ENCODE measurements at regions not wholly inside any gene's neighbourhood (a gene's known extent, or its start where the extent isn't known, plus 50 kb on each side); places are given as distances from the start of the nearest gene placed in this dataset.

- Histone ChIP-seq H3K27ac (ENCODE audit: low read depth in 1 of 2, low read length in 1 of 2) (no peak overlapping the region), H3K36me3 (ENCODE audit: control insufficient read depth in 4 of 4, insufficient read depth in 4 of 4, low read length in 4 of 4) (no peaks in the 10 kb centered on the region), H3K4me3 (no peak overlapping the region), H3K4me1 (ENCODE audit: control insufficient read depth in 5 of 5, insufficient read depth in 5 of 5, low read length in 5 of 5) (no peaks in the 10 kb centered on the region), H3K9ac (ENCODE audit: insufficient read depth in 1 of 2, low read length in 2 of 2) (no peak overlapping the region), H3K9me3 (ENCODE audit: control insufficient read depth in 4 of 4, insufficient read depth in 3 of 4, low read length in 3 of 4) (no peaks in the 10 kb centered on the region), H3K27me3 (ENCODE audit: control insufficient read depth in 3 of 3, insufficient read depth in 3 of 3, low read length in 2 of 3) (no peaks in the 10 kb centered on the region)
- 41 to 60% methylated on average over 3 of the region's 3 CpGs for WGBS, 2 donors
- no peak for TF ChIP-seq CTCF (IDR thresholded peaks at IDR 0.05; ENCODE audit: control extremely low read depth, extremely low read depth)
- no peak for DNase-seq
- no peak for ATAC-seq (ENCODE audit: insufficient read depth, low FRiP score)
Observed at GRCh38 chr14:28321475-28322244, 444.9 kb upstream of the FOXG1 start.

GRCh38 chr14:28323366-28323765 lies 443.2 kb upstream of the FOXG1 start:
- no peak for TF ChIP-seq CTCF (IDR thresholded peaks at IDR 0.05; ENCODE audit: control extremely low read depth, extremely low read depth)
- ATAC-seq (ENCODE audit: insufficient read depth, low FRiP score) = no peak
- DNase-seq = no peak

GRCh38 chr14:28323951-28324741 lies 442.4 kb upstream of the FOXG1 start:
- no peaks in the 10 kb centered on the region for H3K9me3 ChIP-seq (ENCODE audit: control insufficient read depth in 4 of 4, insufficient read depth in 3 of 4, low read length in 3 of 4)
- TF ChIP-seq CTCF (IDR thresholded peaks at IDR 0.05; ENCODE audit: control extremely low read depth, extremely low read depth) = no peak
- no peaks in the 10 kb centered on the region for H3K4me1 ChIP-seq (ENCODE audit: control insufficient read depth in 5 of 5, insufficient read depth in 5 of 5, low read length in 5 of 5)
- no peak overlapping the region for H3K4me3 ChIP-seq
- no peaks in the 10 kb centered on the region for H3K27me3 ChIP-seq (ENCODE audit: control insufficient read depth in 3 of 3, insufficient read depth in 3 of 3, low read length in 2 of 3)
- H3K27ac ChIP-seq (ENCODE audit: low read depth in 1 of 2, low read length in 1 of 2) = no peak overlapping the region
- no peaks in the 10 kb centered on the region for H3K36me3 ChIP-seq (ENCODE audit: control insufficient read depth in 4 of 4, insufficient read depth in 4 of 4, low read length in 4 of 4)
- 73 to 76% methylated on average over 5 of the region's 5 CpGs for WGBS, 2 donors
- no peak overlapping the region for H3K9ac ChIP-seq (ENCODE audit: insufficient read depth in 1 of 2, low read length in 2 of 2)
- DNase-seq (no peak), ATAC-seq (ENCODE audit: insufficient read depth, low FRiP score) (no peak)

More at GRCh38 chr14:28323366-28323765, 443.2 kb upstream of the FOXG1 start:
- Histone ChIP-seq H3K9ac (ENCODE audit: insufficient read depth in 1 of 2, low read length in 2 of 2) (no peak overlapping the region), H3K27ac (ENCODE audit: low read depth in 1 of 2, low read length in 1 of 2) (no peak overlapping the region), H3K9me3 (ENCODE audit: control insufficient read depth in 4 of 4, insufficient read depth in 3 of 4, low read length in 3 of 4) (no peaks in the 10 kb centered on the region), H3K36me3 (ENCODE audit: control insufficient read depth in 4 of 4, insufficient read depth in 4 of 4, low read length in 4 of 4) (no peaks in the 10 kb centered on the region), H3K4me3 (no peak overlapping the region), H3K27me3 (ENCODE audit: control insufficient read depth in 3 of 3, insufficient read depth in 3 of 3, low read length in 2 of 3) (no peaks in the 10 kb centered on the region), H3K4me1 (ENCODE audit: control insufficient read depth in 5 of 5, insufficient read depth in 5 of 5, low read length in 5 of 5) (no peaks in the 10 kb centered on the region)
- WGBS, 2 donors = 62 to 70% methylated on average over 4 of the region's 4 CpGs

Measured in lung (tissue), 11 donors.